Common myeloid progenitor, CD34-positive (primary cell): ENCODE measurements at regions not wholly inside any gene's neighbourhood (a gene's known extent, or its start where the extent isn't known, plus 50 kb on each side); places are given as distances from the start of the nearest gene placed in this dataset.

Source experiments
- CTCF ChIA-PET: fragments of 350-600 bp; sonication (Branson Sonifier 250); formaldehyde crosslinking; loops from one replicate; lab custom pipeline; 2021; ENCODE audit warnings: antibody characterized with exemption; lab: Charles Lee
- POLR2A ChIA-PET: fragments of 350-600 bp; sonication (Branson Sonifier 250); formaldehyde crosslinking; loops from one replicate; lab custom pipeline; 2021; ENCODE audit warnings: antibody characterized with exemption; lab: Charles Lee
- DNase-seq, 3 donors: peaks; one replicate each; pipeline versions ENCODE4 v3.0.0 to v3.0.0-alpha.2; 2013
- H3K27ac ChIP-seq, 2 experiments: 1 replicate in 1 of 2; 2 replicates in 1 of 2; pipeline ENCODE4 v1.7.0; 2013; ENCODE audit warnings: inconsistent platforms in 2 of 2, low read length in 2 of 2, mild to moderate bottlenecking in 2 of 2, low read depth in 1 of 2, moderate library complexity in 1 of 2; ENCODE audit not compliant: severe bottlenecking in 2 of 2, insufficient read depth in 1 of 2, poor library complexity in 1 of 2
- H3K27me3 ChIP-seq, 5 experiments: replicated peaks in 2 of 5; 1 replicate in 3 of 5; 2 replicates in 2 of 5; pipeline versions ENCODE4 v1.6.1 to v1.7.0; 2013; ENCODE audit warnings: low read length in 4 of 5, mild to moderate bottlenecking in 2 of 5, moderate library complexity in 2 of 5, inconsistent platforms in 1 of 5; ENCODE audit not compliant: insufficient read depth in 5 of 5, control insufficient read depth in 4 of 5
- H3K36me3 ChIP-seq, 4 experiments: 1 replicate in 2 of 4; 2 replicates in 2 of 4; pipeline versions ENCODE4 v1.6.1 to v1.7.0; 2013; ENCODE audit warnings: low read length in 3 of 4, control low read depth in 1 of 4, mild to moderate bottlenecking in 1 of 4; ENCODE audit not compliant: control insufficient read depth in 4 of 4, insufficient read depth in 4 of 4
- H3K4me1 ChIP-seq, 4 experiments: 1 replicate in 3 of 4; 2 replicates in 1 of 4; pipeline versions ENCODE4 v1.6.1 to v1.7.1; 2013; ENCODE audit warnings: low read length in 3 of 4, mild to moderate bottlenecking in 3 of 4, control low read depth in 1 of 4, inconsistent platforms in 1 of 4, moderate library complexity in 1 of 4; ENCODE audit not compliant: control insufficient read depth in 4 of 4, insufficient read depth in 4 of 4; ENCODE audit errors: control extremely low read depth in 1 of 4
- H3K4me3 ChIP-seq, 7 experiments: 1 replicate in 4 of 7; 2 replicates in 3 of 7; pipeline versions ENCODE4 v1.5.1 to v1.7.0; 2013; ENCODE audit warnings: mild to moderate bottlenecking in 7 of 7, low read length in 6 of 7, moderate library complexity in 6 of 7, inconsistent platforms in 2 of 7, low read depth in 2 of 7, control low read depth in 1 of 7; ENCODE audit not compliant: insufficient read depth in 4 of 7, control insufficient read depth in 1 of 7; ENCODE audit errors: extremely low read depth in 1 of 7
- H3K9me3 ChIP-seq, 5 experiments: 1 replicate in 4 of 5; 2 replicates in 1 of 5; pipeline versions ENCODE4 v1.6.1 to v1.7.1; 2013; ENCODE audit warnings: low read length in 4 of 5, mild to moderate bottlenecking in 2 of 5, inconsistent platforms in 1 of 5, low read depth in 1 of 5, moderate library complexity in 1 of 5; ENCODE audit not compliant: control insufficient read depth in 4 of 5, insufficient read depth in 2 of 5; ENCODE audit errors: control extremely low read depth in 1 of 5
- WGBS: methylation state at CpG from one replicate; pipeline ENCODE4 v1.1.5; 2013; ENCODE audit not compliant: insufficient coverage; 5-methylcytosine and 5-hydroxymethylcytosine counted together

GRCh38 chr9:20188616-20189369, 400.0 kb upstream of the SLC24A2 start:
- Histone ChIP-seq H3K9me3 (no peaks in the 10 kb centered on the region), H3K27ac (no peak overlapping the region), H3K4me1 (no peaks in the 10 kb centered on the region), H3K36me3 (no peaks in the 10 kb centered on the region), H3K4me3 (no peak overlapping the region), H3K27me3 (no peaks in the 10 kb centered on the region)
- DNase-seq, result no peak
- CTCF ChIA-PET, result interaction anchor here (1.0 kb wide), 2 partner anchors 13 to 27 kb away, joined by 3 to 4 read pairs; no protein-coding TSS in a partner anchor
- POLR2A ChIA-PET, result no interaction called here
- WGBS, result 96% methylated on average over 3 of the region's 6 CpGs

- no peaks in the 10 kb centered on the region for H3K4me1 ChIP-seq
- DNase-seq, result no peak
- CTCF ChIA-PET, result no interaction called here
- H3K27me3 ChIP-seq, result no peaks in the 10 kb centered on the region
- no peaks in the 10 kb centered on the region for H3K36me3 ChIP-seq
- 80% methylated on average over 2 of the region's 2 CpGs for WGBS
- no peak overlapping the region for H3K27ac ChIP-seq
- no peak overlapping the region for H3K4me3 ChIP-seq
- POLR2A ChIA-PET, result no interaction called here
- H3K9me3 ChIP-seq, result no peaks in the 10 kb centered on the region
These were observed 398.5 kb upstream of the SLC24A2 start for GRCh38 chr9:20187318-20187717.

GRCh38 chr9:20186823-20187222, 398.0 kb upstream of the SLC24A2 start:
- H3K9me3 ChIP-seq, result no peaks in the 10 kb centered on the region
- no peaks in the 10 kb centered on the region for H3K27me3 ChIP-seq
- H3K4me3 ChIP-seq, result no peak overlapping the region
- H3K36me3 ChIP-seq, result no peaks in the 10 kb centered on the region
- no peaks in the 10 kb centered on the region for H3K4me1 ChIP-seq
- ChIA-PET POLR2A (no interaction called here), CTCF (no interaction called here)
- DNase-seq, result no peak
- no peak overlapping the region for H3K27ac ChIP-seq

GRCh38 chr9:20186231-20186630, 397.4 kb upstream of the SLC24A2 start:
- 100% methylated on average over 3 of the region's 3 CpGs for WGBS
- Histone ChIP-seq H3K4me1 (no peaks in the 10 kb centered on the region), H3K27me3 (no peaks in the 10 kb centered on the region), H3K9me3 (no peaks in the 10 kb centered on the region), H3K27ac (no peak overlapping the region), H3K36me3 (no peaks in the 10 kb centered on the region), H3K4me3 (no peak overlapping the region)
- CTCF ChIA-PET, result no interaction called here
- DNase-seq, result no peak
- POLR2A ChIA-PET, result no interaction called here

GRCh38 chr9:20184541-20184940, 395.7 kb upstream of the SLC24A2 start:
- H3K27me3 ChIP-seq, result no peaks in the 10 kb centered on the region
- ChIA-PET CTCF (no interaction called here), POLR2A (no interaction called here)
- H3K4me3 ChIP-seq, result no peak overlapping the region
- H3K4me1 ChIP-seq, result no peaks in the 10 kb centered on the region
- H3K9me3 ChIP-seq, result no peaks in the 10 kb centered on the region
- no peak overlapping the region for H3K27ac ChIP-seq
- H3K36me3 ChIP-seq, result no peaks in the 10 kb centered on the region
- no peak for DNase-seq

- Histone ChIP-seq H3K27me3 (no peaks in the 10 kb centered on the region), H3K27ac (no peak overlapping the region), H3K36me3 (no peaks in the 10 kb centered on the region), H3K4me3 (no peak overlapping the region), H3K9me3 (peaks cover 0 to 2% (median 0%) of the 10 kb centered on the region in 5 experiments), H3K4me1 (peaks cover 0 to 6% (median 0%) of the 10 kb centered on the region in 4 experiments)
- ChIA-PET POLR2A (no interaction called here), CTCF (no interaction called here)
- no peak for DNase-seq
These were observed 389.8 kb upstream of the SLC24A2 start for GRCh38 chr9:20178679-20179078.

- H3K4me1 ChIP-seq, result peaks cover 0 to 6% (median 0%) of the 10 kb centered on the region in 4 experiments
- CTCF ChIA-PET, result no interaction called here
- no peaks in the 10 kb centered on the region for H3K27me3 ChIP-seq
- H3K9me3 ChIP-seq, result peaks cover 0 to 2% (median 0%) of the 10 kb centered on the region in 5 experiments
- whole genome bisulfite sequencing, result 64% methylated on average over 1 of the region's 1 CpG
- H3K4me3 ChIP-seq, result no peak overlapping the region
- H3K27ac ChIP-seq, result no peak overlapping the region
- POLR2A ChIA-PET, result no interaction called here
- no peaks in the 10 kb centered on the region for H3K36me3 ChIP-seq
- no peak for DNase-seq
These were observed 389.4 kb upstream of the SLC24A2 start for GRCh38 chr9:20178197-20178596.
